ENCODE measurements at regions not wholly inside any gene's neighbourhood (a gene's known extent, or its start where the extent isn't known, plus 50 kb on each side); places are given as distances from the start of the nearest gene placed in this dataset.
"Not testable (repeated sequence)": the region's sequence is repeated elsewhere in the genome, so short reads cannot be mapped to it uniquely, and the experiment has no call there.

DNA sequence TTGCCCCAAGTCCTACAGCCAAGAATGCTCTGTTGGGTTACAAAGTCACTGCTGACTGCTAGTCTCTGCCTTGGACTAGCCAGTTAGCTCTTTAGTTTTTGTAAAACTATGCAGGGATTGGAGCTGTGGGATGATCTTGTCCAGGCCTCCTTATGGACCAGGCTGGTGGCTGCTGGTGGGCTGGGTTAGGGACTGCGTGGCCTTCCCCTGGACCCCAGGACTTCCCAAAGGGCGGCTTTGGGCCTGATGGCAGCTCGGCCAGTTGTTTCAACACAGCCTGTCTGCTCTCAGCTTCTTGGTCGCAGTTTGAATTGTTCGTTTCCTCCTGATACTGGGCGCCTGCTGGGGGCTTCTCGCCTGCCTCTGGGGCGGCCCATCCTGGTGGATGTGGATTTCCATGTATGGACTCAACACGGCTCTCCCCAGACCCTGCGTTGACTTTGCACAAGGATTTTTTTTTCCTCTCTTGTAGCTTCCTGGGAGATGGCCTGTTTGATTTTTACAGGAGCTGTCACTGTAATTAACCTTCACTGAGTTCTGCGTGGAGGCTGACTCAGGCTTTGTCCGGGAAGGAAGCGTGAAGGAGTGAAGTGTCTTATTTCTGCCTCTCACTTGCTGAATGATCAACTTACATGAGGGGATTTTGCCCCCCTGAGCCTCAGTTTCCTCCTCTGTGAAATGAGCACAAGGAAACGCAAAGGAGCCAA lies 91.9 kb upstream of the NEURL1B start:
- DNase-seq (ENCODE audit: low read depth) = no peak

DNA sequence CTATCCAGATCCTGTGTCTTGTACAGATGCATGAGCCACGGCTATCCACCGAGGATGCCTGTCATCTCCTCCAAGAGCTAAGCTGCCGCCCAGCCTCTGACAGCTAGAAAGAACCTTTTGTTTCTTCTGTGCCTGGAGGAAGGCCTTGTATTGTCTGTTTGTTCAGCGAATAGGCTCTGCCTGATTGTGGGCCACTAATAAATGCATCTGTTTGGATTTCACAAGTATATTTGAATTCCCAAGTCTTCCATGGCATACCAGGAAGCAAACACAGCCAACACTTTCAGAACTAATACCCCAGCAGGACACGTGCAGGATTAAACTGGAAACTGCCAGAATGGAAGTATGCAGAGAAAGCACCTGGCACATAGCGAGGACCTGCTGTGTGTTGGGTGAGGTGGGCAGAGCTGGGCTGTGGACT lies 92.7 kb upstream of the NEURL1B start:
- no peak for DNase-seq (ENCODE audit: low read depth)

DNA sequence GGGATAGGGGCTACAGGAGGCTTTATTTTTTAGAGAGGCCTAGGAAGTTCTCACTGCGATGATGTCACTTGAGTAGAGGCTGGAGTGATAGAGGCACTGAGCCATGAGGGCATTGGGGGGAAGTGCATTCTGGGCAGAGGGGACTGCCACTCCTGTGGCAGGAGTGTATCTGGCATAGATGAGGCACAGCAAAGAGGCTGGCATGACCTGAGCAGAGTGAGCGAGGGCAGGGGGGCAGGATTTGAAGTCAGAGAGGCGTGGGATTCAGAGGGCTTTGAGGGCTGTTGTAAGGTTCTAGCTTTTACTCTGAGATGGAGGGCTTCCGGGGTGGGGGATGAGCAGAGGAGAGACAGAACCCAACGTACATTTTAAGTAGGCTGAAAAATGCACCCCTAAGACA lies 91.9 kb upstream of the SH3PXD2B start:
- no peak for DNase-seq (ENCODE audit: low read depth)

DNA sequence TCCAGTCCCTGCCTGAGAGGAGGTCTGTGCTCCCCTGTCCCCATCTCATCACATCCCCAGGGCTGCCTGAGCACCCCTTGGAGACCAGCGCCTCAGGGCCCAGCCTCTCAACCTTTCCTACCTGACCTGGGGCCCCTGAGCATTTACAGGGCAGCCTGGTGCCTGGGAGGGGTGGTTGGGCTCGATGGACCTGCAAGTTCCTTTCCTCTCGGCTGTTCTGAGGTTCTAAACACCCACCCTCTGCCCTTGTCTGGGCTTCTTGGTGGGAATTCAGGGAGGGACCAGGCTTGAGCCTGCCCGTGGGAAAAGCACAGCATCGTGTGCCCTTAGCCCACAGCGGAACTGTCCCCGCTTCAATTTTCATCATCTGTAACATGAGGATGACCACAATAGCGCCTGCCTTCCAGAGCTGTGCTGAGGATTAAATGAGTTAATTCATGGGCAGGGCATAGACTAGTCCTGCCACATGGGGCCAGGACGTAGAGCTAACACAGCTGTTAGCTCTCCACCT lies 91.0 kb upstream of the SH3PXD2B start:
- DNase-seq (ENCODE audit: low read depth) = no peak

DNA sequence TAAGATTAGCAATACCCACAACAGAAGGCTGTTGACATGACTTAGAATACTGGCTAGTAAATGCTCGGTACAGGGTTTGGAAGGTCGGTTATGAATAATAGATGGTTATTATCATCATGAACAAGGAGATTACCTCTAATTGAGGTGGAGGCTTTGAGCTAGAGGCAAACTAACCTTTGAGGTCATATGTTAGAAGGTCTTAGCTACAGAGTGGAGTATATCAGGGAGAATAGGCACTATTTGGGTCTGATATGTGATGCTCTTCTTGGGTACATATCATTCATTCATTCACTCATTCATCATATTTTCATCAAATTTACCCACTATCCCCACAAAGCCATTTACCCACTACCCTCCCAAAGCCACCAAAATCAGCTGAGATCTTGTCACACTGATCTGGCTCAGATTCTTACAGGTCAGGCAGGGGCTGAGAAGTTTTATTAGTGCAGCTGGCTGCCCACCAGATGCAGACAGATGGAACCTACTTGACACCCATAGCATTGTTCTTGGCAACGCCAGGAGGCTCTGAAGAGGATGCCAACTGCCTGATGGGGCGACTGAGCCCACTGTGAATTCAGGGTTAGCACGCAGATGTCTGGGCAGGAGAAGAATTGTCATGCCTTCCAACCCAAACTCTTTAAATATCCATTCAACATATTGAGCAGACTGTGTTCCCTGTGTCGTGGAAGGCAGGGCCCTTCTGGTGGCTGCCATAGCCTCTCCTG lies 90.2 kb upstream of the SH3PXD2B start:
- DNase-seq (ENCODE audit: low read depth) = no peak

DNA sequence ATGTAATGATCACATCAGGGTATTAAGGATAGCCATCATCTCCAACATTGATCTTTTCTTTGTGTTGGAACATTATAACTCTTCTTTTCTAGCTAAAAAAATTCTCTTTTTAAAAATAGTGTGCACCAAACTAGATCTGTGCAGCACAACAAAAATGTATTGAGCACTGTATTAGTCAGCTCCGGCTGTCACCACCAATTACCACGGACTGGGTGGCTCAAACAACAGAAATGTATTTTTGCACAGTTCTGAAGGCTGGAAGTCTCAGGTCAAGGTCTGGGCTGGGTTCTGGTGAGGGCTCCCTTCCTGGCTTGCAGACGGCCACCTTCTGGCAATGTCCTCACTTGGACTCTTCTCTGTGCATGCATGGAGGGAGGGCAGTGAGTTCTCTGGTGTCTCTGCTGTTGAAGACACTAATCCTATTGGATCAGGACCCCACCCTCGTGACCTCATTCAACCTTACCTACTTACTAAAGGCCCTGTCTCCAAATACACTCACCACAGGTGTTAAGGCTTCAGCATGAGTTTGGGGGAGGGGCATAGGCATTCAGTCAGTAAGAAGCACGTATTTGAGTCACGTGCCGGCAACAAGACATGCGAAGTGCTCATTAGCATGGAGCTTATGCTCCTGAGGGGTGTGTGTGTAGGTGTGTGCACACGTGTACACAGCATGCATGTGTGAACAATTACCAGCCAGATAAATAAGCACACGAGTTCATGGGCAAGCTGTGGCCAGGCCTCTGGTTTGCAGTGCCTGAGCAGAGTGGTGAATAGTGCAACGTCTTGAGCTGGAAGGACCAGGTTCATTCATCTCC lies 89.4 kb upstream of the SH3PXD2B start:
- DNase-seq (ENCODE audit: low read depth) = no peak

DNA sequence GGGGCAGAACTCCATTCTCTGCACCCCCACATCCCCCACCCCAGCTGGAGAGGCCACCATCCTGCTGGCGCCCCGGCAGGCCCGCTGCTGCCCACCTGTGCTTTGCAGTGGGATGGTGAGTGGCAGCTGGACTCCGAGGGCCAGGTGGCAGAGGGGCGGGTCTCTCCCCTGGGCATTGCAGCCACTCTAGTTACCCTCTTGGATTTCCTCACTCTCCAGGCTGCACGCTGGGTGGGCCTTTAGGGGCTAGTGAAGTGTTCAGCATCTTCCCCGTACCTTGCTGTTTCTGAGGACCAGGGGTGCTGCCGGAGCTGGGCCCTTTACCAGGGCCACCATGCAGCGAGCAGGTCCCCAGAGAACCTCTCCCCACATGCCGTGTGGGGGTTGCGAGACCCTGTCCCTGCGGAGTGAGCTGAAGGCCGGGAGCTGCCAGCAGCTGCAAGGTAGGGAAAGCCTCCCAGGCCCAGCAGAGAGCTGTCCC lies 88.4 kb upstream of the SH3PXD2B start:
- DNase-seq (ENCODE audit: low read depth) = no peak

DNA sequence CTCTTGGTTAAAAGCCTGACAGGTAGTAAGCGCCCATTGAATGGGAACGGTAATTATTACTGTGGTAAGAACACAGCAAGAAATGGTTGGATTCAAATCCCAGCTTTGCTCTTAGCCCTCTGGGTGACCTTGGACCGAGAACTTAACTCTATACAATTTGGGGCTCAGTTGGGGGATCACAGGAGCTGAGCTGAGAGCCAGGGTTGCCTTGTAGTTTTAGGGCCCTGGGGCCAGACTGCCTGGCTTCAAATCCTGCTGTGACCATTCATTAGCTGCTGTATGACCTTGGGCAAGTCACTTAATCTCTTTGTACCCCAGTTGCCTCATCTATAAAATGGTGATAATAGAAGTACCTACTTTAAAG lies 87.4 kb upstream of the SH3PXD2B start:
- DNase-seq (ENCODE audit: low read depth) = no peak

DNA sequence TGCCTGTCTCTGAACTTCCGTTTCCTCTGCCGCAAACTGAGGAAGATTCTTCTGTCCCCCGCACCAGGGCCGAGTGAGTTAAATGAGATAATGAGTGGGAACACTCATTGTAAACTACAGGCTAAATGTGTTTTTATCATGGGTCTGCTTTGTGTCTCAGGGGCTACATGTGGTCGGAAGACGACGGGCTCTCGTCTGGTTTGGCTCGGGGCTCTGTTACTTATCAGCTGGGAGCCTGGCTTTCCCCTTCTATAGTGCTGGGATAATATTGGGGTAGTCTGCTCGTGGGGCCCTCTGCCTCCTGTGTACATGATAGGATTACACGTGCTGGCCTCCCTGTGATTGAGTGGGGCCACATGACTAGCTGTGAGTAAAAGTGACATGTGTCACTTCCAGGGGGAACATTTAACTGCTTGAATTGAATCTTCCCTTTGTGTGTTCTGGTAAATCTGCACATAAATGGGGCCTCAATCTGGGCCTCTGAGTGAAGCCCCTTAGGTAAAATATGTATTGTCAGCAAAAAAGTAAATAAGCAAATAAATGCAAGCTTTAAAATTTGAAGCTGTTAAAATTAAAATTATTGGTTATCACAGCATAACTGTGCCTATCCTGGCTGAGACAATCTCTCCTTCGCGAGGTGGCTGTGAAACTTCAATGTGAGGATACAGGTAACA lies 86.9 kb upstream of the SH3PXD2B start:
- DNase-seq (ENCODE audit: low read depth) = no peak

DNA sequence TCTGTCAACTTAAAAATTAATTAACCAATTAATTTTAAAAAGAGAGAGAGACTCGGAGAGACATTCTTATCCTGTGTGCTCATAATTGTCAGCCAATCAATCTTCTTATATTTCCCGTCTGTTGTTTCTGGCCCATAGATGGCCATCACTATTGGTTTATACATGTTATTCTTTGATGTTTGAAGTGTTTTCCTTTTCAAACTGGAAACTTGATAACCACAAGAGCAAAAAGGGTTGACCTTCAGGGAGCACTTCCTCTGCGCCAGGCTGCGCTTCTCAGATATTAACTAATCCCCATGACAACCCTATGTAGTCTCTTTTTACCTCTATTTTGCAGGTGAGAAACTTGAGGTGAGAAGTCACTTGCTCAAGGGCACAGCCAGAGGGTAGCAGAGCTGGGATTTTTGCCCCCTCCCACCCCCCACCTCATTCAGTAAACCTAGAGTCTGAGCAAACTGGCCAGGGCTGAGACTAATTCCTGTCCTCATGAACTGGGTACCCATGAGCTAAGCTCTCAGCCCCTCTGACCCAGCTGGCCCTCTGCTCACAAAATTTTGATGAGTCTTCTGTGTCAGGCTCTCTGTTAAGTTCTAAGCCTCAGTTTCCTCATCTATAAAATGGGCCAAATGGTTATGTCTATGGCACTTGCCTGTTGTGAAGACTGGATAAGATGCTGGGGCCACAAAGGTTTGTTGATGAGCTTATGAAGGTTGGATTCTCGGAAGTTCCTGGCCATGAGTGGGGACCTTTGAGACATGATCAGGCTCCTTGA lies 86.0 kb upstream of the SH3PXD2B start:
- DNase-seq (ENCODE audit: low read depth) = no peak

DNA sequence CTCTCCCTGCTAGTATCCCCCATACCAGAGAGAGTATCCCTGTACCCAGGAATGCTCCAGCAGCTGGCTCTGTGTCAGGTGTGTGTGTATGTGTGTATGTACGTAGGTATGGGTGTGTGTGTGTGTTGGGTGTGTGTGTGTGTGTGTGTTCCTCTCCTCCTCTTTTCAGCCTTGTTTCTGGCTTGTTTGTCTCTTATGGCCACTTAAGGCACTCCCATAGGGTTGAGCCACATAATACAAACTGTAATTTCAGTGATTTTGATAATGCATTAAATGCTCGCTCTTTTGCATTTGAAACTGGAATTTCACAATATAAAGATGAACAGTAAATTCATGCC lies 80.8 kb upstream of the SH3PXD2B start:
- DNase-seq (ENCODE audit: low read depth) = no peak

DNA sequence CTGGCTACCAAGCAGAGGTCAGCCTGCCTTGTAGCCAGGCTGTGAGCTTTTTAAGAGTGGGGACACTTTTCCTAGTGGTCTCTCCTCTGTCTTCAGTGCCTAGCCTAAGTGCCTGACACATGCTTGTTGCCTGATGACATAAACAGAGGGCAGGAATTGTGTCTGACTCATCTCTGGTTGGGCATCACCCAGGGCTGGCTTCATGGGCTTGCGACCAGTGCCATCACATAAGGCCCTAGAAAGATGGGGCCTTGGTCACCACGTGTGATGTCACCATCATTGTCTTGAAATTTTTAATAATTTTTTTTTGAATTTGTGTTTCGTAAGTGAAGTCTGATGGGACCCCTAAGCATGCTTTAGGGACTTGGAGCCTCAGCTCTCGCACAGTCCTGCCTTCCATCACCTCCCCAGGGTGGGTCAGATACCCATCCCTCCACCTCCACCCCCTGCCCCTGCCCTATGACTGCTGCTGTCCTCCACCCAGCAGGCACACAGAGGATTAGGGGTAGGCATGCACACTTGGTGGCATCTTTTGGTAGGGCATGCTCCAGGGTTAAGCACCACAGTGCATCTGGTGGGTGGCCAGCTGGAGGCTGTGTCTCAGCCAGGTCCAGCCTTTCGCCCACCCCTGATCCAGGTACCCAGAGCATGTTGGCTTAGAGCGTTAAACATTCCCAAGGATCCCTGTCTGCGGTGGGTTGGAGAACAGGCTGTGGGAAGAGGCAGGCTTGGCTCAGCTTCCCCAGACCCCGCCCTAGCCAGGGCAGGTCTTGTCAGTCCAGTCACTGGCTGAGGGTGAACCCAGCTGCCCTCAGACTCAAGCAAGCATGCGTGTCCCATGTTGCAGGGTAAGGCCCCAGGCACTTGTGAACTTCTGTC lies 80.1 kb upstream of the SH3PXD2B start:
- no peak for DNase-seq (ENCODE audit: low read depth)

DNA sequence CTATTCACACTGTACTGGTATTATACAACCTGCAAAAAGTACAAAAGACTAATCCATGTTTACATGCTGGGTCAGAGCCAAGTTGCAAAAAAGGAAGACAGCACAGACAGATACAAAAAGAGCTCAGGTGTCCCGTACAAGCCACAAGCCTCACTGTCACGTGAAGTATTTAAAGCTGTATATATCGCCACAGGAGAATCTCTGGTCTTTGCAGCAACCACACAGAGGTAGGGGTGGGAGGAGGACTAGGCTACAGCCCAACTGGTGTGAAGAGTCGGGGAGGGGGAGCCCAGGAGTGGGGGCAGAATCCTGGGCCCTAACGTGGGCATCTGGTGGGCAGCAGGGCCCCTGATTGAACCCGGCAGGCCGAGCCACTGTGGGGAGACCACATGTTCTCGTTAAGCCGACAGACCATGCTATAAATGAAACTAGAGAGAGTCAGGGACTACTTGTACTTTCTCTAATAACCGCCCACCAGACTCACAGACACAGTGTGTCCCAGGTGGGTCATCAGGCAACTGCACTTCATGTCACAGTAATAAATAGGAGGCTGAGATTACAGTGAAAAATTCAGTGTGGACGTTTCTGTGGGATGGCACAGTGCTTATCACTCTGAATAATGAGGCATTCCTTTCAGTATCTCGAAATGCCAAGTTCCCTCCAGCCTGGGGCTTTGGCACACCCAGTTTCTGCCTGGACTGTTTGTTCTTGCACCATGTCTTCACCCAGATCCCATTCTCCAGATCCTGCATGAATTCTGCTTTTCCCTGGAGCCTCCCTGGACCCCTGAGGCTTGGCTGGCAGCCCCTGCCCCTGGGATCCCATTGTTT lies 79.3 kb upstream of the SH3PXD2B start:
- DNase-seq (ENCODE audit: low read depth) = no peak

DNA sequence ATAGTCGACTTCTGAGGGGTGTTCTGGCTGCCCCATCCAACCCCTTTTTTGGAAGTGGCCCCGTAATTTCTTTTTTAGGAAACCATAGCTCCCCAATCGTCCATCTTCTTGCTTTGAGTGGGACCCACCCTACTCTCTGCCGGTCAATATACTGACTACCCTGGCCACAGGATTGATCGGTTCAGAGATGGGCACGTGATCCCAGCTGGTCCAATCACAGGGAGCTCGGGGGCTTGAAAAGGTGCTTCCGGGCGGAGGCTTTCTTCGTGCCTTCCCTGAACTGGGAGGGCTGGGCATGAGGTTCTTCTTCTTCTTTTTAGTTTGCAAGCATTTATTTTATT lies 78.7 kb upstream of the SH3PXD2B start:
- DNase-seq (ENCODE audit: low read depth) = no peak

DNA sequence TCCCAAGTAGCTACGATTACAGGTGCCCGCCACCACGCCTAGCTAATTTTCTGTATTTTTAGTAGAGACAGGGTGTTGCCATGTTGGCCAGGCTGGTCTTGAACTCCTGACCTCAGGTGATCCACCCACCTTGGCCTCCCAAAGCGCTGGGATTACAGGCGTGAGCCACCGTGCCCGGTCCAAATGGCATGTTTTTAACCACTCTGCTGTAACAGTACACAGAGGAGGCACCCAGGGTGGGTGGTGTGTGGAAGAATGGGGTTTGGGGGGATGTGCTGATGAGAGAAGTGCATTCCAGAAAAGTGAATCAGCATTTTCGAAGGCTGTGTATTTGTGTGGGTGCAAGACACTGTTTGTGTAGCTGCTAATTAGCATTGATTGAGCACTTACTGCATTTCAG lies 78.1 kb upstream of the SH3PXD2B start:
- not testable (repeated sequence) for DNase-seq (ENCODE audit: low read depth)

DNA sequence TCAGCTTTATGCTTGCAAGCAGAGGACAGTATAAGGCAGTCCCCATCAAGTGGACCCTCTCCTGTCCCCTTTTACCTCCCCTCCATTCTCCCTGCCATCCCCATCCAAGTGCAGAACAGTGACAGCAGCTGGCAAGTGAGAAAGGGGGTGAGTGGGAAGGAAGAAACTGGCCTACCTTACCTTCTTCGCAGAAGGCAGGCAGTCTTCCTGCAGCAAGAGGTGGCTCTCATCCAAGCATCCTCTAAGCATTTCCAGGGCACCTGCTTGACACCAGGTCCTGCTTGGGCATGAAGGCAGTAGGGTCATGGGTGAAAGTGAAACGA lies 77.3 kb upstream of the SH3PXD2B start:
- DNase-seq (ENCODE audit: low read depth) = no peak

DNA sequence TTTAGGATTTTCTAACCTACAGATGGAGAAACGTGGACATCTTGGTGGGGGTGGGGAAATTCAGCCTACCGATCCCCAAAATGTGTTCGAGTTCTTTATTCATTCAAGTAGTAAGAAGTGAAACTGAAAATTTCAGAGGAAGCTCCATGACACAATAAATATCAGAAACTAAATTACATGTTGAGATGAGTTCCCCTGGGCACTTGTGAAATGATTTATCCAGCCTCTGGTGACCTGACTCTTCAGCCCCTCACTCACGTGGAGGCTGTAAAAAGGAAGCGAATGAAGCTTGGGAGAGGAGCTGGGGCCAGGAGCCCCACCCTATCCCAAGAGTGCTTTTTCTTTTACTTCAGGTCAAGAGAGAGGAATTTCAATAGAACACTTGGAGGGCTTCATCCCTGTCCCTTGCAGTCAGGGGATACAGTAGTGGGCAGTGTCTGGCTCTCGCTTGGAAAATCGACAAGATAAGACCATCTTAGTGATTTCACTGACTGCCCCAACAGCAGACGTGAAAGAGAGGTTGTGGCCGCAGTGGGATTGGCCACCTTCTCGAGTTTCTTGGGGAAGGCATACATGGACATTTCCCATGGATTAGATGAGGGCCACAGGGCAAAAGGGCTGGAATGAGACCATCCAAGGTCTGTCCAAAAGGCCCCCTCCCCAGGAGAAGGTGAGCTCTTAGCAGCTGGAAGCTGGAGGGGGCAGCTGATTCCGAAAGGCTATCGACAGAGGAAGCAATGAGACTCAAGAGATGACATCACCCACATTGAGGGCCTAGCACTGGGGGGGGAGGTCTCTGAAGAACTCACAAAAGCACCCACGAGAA lies 76.8 kb upstream of the SH3PXD2B start:
- DNase-seq (ENCODE audit: low read depth) = no peak

DNA sequence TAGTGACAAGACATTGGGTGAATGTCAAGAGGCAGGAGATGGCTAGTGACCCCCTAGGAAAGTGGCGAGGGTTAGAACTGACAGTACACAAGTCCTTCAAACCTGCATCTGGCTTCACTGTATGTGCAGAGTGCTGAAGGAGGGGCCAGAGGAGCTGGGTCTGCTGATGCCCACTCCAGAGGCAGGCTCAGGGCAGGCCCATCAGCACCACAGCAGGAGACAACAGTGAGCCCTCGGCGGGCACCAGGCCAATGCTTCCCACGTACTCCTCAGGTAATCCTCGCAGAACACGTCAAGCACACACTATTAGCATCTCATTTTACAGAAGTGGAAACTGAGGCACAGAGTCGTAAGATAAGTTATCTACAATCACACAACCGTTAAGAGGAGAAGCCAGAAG lies 76.1 kb upstream of the SH3PXD2B start:
- DNase-seq (ENCODE audit: low read depth) = no peak

DNA sequence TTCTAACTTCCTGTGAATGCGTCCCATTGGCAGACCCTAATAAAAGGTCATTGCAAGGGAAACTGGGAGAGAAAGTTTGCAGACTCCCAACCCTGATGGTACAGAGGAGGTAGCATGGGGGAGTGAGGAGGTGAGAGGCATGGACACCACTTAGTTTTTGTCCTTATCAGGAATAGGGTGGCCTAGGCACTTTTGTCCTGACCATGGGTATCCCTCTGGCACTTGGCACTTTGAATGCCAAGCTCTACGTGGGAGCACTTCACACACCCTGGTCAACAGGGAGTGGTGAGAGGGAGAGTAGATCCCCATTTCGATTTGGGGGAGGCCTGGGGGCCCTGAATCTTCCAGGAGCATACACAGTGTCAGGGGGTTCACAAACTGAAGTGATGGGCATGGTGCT lies 75.6 kb upstream of the SH3PXD2B start:
- DNase-seq (ENCODE audit: low read depth) = no peak
